ENCODE measurements at regions not wholly inside any gene's neighbourhood (a gene's known extent, or its start where the extent isn't known, plus 50 kb on each side); places are given as distances from the start of the nearest gene placed in this dataset.

DNA sequence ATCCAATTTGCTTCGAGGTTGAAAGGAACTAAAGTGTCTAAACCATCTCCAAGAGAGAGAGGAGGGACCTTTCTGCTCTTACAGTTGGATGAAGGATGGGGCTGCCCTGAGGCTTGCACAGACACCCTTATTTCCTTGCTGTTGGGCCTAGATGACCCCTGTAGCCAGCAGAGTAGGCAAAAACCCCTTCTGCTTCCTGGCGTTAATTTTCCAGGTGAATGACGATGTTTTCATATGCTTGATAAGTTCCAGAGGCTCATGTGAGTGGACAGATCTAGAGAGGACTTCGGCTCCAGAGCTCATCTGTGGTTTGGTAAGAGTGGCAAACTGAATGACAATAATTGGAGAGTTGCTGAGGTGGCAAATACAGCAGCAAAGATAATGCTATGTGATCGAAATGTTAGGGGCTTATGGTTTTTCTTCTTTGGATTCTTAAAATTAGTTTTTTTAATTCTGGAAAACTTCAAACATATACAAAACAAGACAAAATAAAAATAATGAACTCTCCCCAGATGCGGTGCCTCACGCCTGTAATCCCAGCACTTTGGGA is 98.6 kb upstream of the MAP4K3 start:
- DNase-seq (no peak), FAIRE-seq (no peak)
- WGBS, 3 donors = 86 to 90% (median 89%) methylated on average over 7 of the region's 7 CpGs
- no peaks in the 10 kb centered on the region for H3K4me1 ChIP-seq (ENCODE audit: control insufficient read depth in 3 of 3, insufficient read depth in 2 of 3, low read depth in 1 of 3, low read length in 2 of 3)
- H3K27me3 ChIP-seq (ENCODE audit: control insufficient read depth in 3 of 3, insufficient read depth in 3 of 3, low read length in 3 of 3) = no peaks in the 10 kb centered on the region
- no peak overlapping the region for H3K27ac ChIP-seq (ENCODE audit: low read depth in 1 of 3, low read length in 2 of 3)
- H3K36me3 ChIP-seq (ENCODE audit: control insufficient read depth in 3 of 3, insufficient read depth in 2 of 3, low read depth in 1 of 3, low read length in 3 of 3) = no peaks in the 10 kb centered on the region
- no peak overlapping the region for H3K4me3 ChIP-seq (ENCODE audit: low read depth in 1 of 3, low read length in 3 of 3)
- no peaks in the 10 kb centered on the region for H3K9me3 ChIP-seq (ENCODE audit: control insufficient read depth in 2 of 2, insufficient read depth in 1 of 2, low read depth in 1 of 2, low read length in 1 of 2)

DNA sequence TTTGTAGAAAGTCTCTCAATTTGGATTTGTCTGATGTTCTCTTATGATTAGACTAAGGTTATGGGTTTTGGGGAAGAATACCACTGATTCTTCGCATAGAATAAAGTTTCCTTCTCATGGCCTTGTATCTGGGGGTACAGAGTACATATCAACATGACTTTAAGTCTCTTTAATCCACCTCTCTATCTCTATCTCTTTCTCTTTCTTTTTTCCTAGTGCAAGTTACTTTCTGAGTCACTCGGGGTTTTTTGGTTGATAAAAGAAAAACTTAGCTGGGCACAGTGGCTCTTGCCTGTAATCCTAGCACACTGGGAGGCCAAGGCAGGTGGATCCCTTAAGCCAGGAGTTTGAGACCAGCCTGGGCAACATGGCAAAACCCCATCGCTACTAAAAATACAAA is 100.1 kb upstream of the MAP4K3 start:
- Histone ChIP-seq H3K9me3 (ENCODE audit: control insufficient read depth in 2 of 2, insufficient read depth in 1 of 2, low read depth in 1 of 2, low read length in 1 of 2) (no peaks in the 10 kb centered on the region), H3K4me3 (ENCODE audit: low read depth in 1 of 3, low read length in 3 of 3) (no peak overlapping the region), H3K36me3 (ENCODE audit: control insufficient read depth in 3 of 3, insufficient read depth in 2 of 3, low read depth in 1 of 3, low read length in 3 of 3) (no peaks in the 10 kb centered on the region), H3K4me1 (ENCODE audit: control insufficient read depth in 3 of 3, insufficient read depth in 2 of 3, low read depth in 1 of 3, low read length in 2 of 3) (no peaks in the 10 kb centered on the region), H3K27ac (ENCODE audit: low read depth in 1 of 3, low read length in 2 of 3) (no peak overlapping the region), H3K27me3 (ENCODE audit: control insufficient read depth in 3 of 3, insufficient read depth in 3 of 3, low read length in 3 of 3) (no peaks in the 10 kb centered on the region)
- FAIRE-seq (no peak), DNase-seq (no peak)
- WGBS, 3 donors = 75 to 85% (median 85%) methylated on average over 3 of the region's 3 CpGs

DNA sequence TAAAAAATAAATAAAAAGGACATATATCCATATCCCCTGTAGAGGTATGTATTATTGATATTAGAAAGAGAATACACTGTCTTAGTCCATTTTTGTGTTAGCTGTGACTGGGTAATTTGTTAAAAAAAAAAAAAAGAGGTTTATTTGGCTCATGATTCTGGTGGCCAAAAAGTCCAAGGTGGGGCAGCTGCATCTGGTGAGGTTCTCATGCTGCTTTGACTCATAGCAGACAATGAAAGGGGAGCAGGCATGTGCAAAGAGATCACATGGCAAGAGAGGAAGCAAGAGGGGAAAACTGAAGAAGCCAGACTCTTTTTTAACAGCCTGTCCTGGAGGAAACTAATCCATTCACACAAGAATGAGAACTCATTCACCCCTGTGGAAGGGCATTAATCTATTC is 101.6 kb upstream of the MAP4K3 start:
- Histone ChIP-seq H3K36me3 (ENCODE audit: control insufficient read depth in 3 of 3, insufficient read depth in 2 of 3, low read depth in 1 of 3, low read length in 3 of 3) (no peaks in the 10 kb centered on the region), H3K9me3 (ENCODE audit: control insufficient read depth in 2 of 2, insufficient read depth in 1 of 2, low read depth in 1 of 2, low read length in 1 of 2) (no peaks in the 10 kb centered on the region), H3K4me1 (ENCODE audit: control insufficient read depth in 3 of 3, insufficient read depth in 2 of 3, low read depth in 1 of 3, low read length in 2 of 3) (no peaks in the 10 kb centered on the region), H3K27me3 (ENCODE audit: control insufficient read depth in 3 of 3, insufficient read depth in 3 of 3, low read length in 3 of 3) (no peaks in the 10 kb centered on the region), H3K27ac (ENCODE audit: low read depth in 1 of 3, low read length in 2 of 3) (no peak overlapping the region), H3K4me3 (ENCODE audit: low read depth in 1 of 3, low read length in 3 of 3) (no peak overlapping the region)
- DNase-seq = no peak
- FAIRE-seq = no peak

DNA sequence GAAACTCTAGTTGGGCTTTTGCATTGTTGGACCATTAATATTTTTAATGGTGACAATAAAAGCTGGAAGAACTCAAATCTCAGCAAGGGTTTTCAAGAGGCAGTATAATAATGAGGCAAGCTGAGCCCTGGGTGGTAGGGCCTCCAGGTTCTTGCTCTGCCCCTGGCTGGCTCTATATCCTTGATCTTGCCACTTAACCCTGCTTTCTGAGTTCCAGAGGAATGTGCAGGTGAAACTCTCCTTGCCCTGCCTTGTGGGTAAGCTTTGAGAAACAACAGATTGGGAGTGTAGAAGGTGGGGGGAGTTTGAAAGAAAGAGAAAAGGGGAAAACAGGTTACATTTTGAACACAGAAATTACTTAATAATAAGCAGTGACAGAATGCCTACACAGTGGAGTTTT is 103.3 kb upstream of the MAP4K3 start:
- H3K4me1 ChIP-seq (ENCODE audit: control insufficient read depth in 3 of 3, insufficient read depth in 2 of 3, low read depth in 1 of 3, low read length in 2 of 3) = no peaks in the 10 kb centered on the region
- H3K27me3 ChIP-seq (ENCODE audit: control insufficient read depth in 3 of 3, insufficient read depth in 3 of 3, low read length in 3 of 3) = no peaks in the 10 kb centered on the region
- no peaks in the 10 kb centered on the region for H3K36me3 ChIP-seq (ENCODE audit: control insufficient read depth in 3 of 3, insufficient read depth in 2 of 3, low read depth in 1 of 3, low read length in 3 of 3)
- no peak overlapping the region for H3K27ac ChIP-seq (ENCODE audit: low read depth in 1 of 3, low read length in 2 of 3)
- H3K9me3 ChIP-seq (ENCODE audit: control insufficient read depth in 2 of 2, insufficient read depth in 1 of 2, low read depth in 1 of 2, low read length in 1 of 2) = no peaks in the 10 kb centered on the region
- DNase-seq (no peak), FAIRE-seq (no peak)
- H3K4me3 ChIP-seq (ENCODE audit: low read depth in 1 of 3, low read length in 3 of 3) = no peak overlapping the region

DNA sequence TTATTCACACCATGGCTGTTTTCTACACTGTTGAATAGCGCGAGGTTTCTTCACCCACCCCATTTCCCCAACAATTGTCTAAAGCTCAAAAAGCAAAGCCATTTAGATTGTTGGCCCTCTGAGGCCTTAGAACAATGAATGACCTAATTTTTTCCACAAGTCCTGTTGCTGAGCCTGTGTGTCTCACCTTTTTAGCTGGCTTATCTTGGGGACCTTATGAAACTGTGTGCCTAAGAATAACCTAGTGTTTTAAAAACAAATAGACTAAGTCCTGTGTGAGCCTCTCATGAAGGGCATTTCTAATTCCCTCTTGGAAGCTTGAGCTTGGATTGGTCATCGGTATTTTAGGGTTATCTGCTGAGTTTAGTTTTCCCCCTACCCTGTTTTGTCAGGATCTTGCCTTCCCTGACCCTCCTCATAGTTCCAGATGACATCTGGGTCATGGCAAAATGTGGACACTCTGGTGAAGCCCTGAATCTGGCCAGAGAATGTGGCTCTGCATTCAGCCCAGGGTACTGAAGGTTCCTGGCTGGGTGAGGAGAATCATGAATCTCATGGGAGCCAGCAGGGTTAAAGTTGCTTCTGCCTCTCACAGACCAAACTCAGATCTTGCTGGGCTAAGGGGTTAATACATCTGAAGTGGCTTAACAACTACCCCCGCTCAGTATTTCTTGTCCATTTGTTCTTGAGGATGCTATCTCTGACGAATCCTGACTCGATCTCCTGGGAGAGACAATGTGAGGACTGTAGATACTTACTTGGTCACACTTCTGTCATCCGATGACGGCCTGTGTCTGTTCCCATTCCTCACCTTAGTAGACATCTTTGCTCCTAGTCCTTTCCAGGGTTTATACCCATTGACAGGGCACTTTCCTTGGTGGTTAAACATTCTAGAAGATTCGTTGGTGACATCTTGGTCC is 104.2 kb upstream of the MAP4K3 start:
- no peak overlapping the region for H3K27ac ChIP-seq (ENCODE audit: low read depth in 1 of 3, low read length in 2 of 3)
- no peaks in the 10 kb centered on the region for H3K9me3 ChIP-seq (ENCODE audit: control insufficient read depth in 2 of 2, insufficient read depth in 1 of 2, low read depth in 1 of 2, low read length in 1 of 2)
- no peaks in the 10 kb centered on the region for H3K27me3 ChIP-seq (ENCODE audit: control insufficient read depth in 3 of 3, insufficient read depth in 3 of 3, low read length in 3 of 3)
- FAIRE-seq (no peak), DNase-seq (no peak)
- 91 to 94% (median 91%) methylated on average over 9 of the region's 9 CpGs for WGBS, 3 donors
- no peak overlapping the region for H3K4me3 ChIP-seq (ENCODE audit: low read depth in 1 of 3, low read length in 3 of 3)
- no peaks in the 10 kb centered on the region for H3K36me3 ChIP-seq (ENCODE audit: control insufficient read depth in 3 of 3, insufficient read depth in 2 of 3, low read depth in 1 of 3, low read length in 3 of 3)
- H3K4me1 ChIP-seq (ENCODE audit: control insufficient read depth in 3 of 3, insufficient read depth in 2 of 3, low read depth in 1 of 3, low read length in 2 of 3) = no peaks in the 10 kb centered on the region

DNA sequence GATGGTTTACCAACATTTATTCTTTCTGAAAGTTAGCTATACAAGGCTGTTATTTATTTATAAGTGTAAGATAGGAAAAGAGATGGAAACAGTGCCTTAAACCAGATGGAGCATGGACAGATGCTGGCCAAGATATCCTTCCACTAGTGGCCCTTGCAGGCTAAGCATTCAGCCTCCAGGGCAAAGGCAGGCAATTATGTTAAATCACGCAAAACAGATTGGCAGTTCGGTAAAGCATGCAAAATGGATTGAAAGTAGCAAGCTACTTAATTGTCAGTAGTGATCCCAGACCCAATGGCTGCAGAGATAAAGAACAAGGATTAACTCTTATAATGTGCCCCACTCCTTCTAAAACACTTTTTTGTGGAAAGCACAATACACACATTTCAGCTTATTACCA is 105.4 kb upstream of the MAP4K3 start:
- 93 to 100% (median 95%) methylated on average over 2 of the region's 2 CpGs for WGBS, 3 donors
- Histone ChIP-seq H3K4me3 (ENCODE audit: low read depth in 1 of 3, low read length in 3 of 3) (no peak overlapping the region), H3K4me1 (ENCODE audit: control insufficient read depth in 3 of 3, insufficient read depth in 2 of 3, low read depth in 1 of 3, low read length in 2 of 3) (no peaks in the 10 kb centered on the region), H3K9me3 (ENCODE audit: control insufficient read depth in 2 of 2, insufficient read depth in 1 of 2, low read depth in 1 of 2, low read length in 1 of 2) (peaks cover 0 to under 1% of the 10 kb centered on the region in 2 donors), H3K27ac (ENCODE audit: low read depth in 1 of 3, low read length in 2 of 3) (no peak overlapping the region), H3K27me3 (ENCODE audit: control insufficient read depth in 3 of 3, insufficient read depth in 3 of 3, low read length in 3 of 3) (no peaks in the 10 kb centered on the region), H3K36me3 (ENCODE audit: control insufficient read depth in 3 of 3, insufficient read depth in 2 of 3, low read depth in 1 of 3, low read length in 3 of 3) (no peaks in the 10 kb centered on the region)
- no peak for FAIRE-seq
- no peak for DNase-seq

DNA sequence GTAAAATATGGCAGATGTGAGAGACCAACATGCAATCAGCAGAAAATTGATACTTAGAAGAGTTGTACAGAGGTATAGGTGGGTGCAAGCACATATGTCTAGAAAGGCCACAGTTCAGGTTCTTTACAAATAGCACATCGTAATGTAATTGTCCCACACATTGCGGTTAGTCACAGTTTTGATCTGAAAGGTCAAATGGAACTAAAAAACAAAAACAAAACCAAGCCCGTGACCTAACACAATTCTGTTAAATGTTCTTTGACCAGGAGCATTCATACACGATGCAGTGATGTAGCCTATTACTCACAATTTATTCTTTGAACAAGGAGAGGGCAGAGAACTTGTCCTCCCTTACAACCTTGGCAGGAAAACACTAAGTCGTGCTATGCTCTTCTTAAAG is 108.9 kb upstream of the MAP4K3 start:
- WGBS, 3 donors = 57 to 72% (median 65%) methylated on average over 5 of the region's 5 CpGs
- H3K27me3 ChIP-seq (ENCODE audit: control insufficient read depth in 3 of 3, insufficient read depth in 3 of 3, low read length in 3 of 3) = no peaks in the 10 kb centered on the region
- H3K27ac ChIP-seq (ENCODE audit: low read depth in 1 of 3, low read length in 2 of 3) = no peak overlapping the region
- peaks cover 0 to 8% of the 10 kb centered on the region in 2 donors for H3K9me3 ChIP-seq (ENCODE audit: control insufficient read depth in 2 of 2, insufficient read depth in 1 of 2, low read depth in 1 of 2, low read length in 1 of 2)
- FAIRE-seq (no peak), DNase-seq (no peak)
- no peaks in the 10 kb centered on the region for H3K36me3 ChIP-seq (ENCODE audit: control insufficient read depth in 3 of 3, insufficient read depth in 2 of 3, low read depth in 1 of 3, low read length in 3 of 3)
- H3K4me1 ChIP-seq (ENCODE audit: control insufficient read depth in 3 of 3, insufficient read depth in 2 of 3, low read depth in 1 of 3, low read length in 2 of 3) = peaks cover 0 to 16% (median 0%) of the 10 kb centered on the region in 3 donors
- H3K4me3 ChIP-seq (ENCODE audit: low read depth in 1 of 3, low read length in 3 of 3) = no peak overlapping the region

DNA sequence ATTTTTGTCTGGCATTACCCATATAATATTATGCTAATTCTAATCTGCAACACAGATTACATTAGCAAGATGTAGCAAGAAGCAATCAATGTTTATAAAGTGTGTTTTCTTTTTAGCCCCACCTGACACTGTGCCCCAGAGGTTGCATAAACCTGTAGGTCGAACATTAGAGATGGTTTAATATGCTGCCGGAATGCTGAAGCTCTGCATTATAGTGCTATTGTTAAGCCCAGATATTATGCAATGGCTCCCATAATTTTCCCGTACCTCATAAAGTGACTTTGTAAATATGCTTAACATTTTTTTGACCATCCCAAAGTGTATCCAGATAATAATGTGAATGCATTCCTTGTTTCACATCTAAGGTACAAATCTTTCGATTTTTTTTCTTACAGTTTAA is 109.3 kb upstream of the MAP4K3 start:
- no peaks in the 10 kb centered on the region for H3K27me3 ChIP-seq (ENCODE audit: control insufficient read depth in 3 of 3, insufficient read depth in 3 of 3, low read length in 3 of 3)
- DNase-seq (peak in 1 of 2 donors; percentile 13), FAIRE-seq (no peak)
- no peak overlapping the region for H3K27ac ChIP-seq (ENCODE audit: low read depth in 1 of 3, low read length in 2 of 3)
- 63 to 79% (median 78%) methylated on average over 4 of the region's 4 CpGs for WGBS, 3 donors
- peaks cover 0 to 8% of the 10 kb centered on the region in 2 donors for H3K9me3 ChIP-seq (ENCODE audit: control insufficient read depth in 2 of 2, insufficient read depth in 1 of 2, low read depth in 1 of 2, low read length in 1 of 2)
- H3K4me3 ChIP-seq (ENCODE audit: low read depth in 1 of 3, low read length in 3 of 3) = no peak overlapping the region
- H3K36me3 ChIP-seq (ENCODE audit: control insufficient read depth in 3 of 3, insufficient read depth in 2 of 3, low read depth in 1 of 3, low read length in 3 of 3) = no peaks in the 10 kb centered on the region
- H3K4me1 ChIP-seq (ENCODE audit: control insufficient read depth in 3 of 3, insufficient read depth in 2 of 3, low read depth in 1 of 3, low read length in 2 of 3) = peaks cover 0 to 17% (median 0%) of the 10 kb centered on the region in 3 donors

Measured in small intestine (tissue), 7 donors.